Left hindlimb (tissue), 1 donor: ENCODE measurements at regions not wholly inside any gene's neighbourhood (a gene's known extent, or its start where the extent isn't known, plus 50 kb on each side); places are given as distances from the start of the nearest gene placed in this dataset.
"Not testable (repeated sequence)": the region's sequence is repeated elsewhere in the genome, so short reads cannot be mapped to it uniquely, and the experiment has no call there.

Experiments used
- DNase-seq: peaks from one replicate; pipeline ENCODE4 v3.0.0-alpha.2; 2018

DNA sequence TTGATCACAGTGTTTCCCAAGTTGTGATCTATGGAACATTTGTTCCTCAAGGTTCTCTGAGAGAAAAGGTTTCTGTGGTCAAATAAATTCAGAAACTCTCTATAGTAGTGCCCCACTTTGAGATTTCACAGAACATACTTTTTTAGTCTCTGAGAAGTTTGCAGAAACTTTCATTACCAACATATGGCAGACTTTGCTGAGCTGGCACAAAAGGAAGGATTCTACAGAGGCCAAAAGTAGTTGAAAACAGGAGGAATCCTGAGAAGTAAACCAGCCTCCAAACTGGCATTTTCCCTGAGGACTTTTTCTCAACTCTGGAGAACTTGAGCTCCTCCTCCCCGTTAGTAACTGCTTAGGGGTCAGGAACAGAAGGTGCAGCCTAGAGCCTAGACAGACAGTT lies 117.8 kb upstream of the ESX1 start:
- DNase-seq = no peak

DNA sequence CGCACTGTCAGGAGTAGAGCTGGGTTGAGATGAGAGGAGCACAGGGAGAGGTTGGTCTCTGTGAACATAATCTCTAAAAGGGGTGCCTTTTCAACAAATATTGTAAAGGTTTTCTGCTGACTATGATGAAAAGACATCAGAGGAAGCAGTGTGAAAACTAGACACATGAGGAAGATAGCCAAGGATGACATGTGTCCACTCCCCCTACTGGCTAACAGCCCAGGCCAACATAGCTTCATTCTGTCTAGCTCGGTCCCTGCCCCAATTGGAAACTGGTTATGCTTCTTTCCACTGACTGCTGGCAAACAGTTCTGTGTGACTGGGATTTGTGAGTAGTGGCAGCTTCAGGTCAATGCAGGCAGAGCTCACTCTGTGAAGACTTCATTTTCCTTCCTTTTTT lies 115.4 kb upstream of the ESX1 start:
- no peak for DNase-seq

DNA sequence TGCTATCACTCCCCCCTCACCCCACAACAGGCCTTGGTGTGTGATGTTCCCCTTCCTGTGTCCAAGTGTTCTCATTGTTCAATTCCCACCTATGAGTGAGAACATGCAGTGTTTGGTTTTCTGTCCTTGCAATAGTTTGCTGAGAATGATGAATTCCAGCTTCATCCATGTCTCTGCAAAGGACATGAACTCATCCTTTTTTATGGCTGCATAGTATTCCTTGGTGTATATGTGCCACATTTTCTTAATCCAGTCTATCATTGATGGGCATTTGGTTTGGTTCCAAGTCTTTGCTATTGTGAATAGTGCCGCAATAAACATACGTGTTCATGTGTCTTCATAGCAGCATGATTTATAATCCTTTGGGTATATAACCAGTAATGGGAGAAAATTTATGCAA lies 106.0 kb upstream of the ESX1 start:
- not testable (repeated sequence) for DNase-seq

DNA sequence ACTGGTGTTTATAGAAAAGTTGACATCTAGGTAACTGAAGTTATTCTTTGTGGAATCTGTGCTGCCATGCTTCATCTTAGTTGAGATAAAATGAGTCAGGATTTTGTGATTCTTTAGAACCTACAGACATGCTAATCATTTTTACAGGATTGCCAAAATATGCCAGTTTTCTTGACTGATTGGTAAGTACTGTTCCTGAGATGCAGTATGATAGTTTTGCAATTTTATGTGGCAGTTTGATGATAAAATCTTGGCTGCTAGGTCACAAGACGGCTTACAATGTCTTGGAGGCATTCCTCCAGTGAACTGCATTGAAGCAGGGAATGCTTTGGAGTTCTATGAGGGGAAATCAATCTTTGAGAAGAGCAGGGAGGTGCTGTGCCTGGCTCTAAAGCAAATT lies 104.4 kb upstream of the ESX1 start:
- no peak for DNase-seq

DNA sequence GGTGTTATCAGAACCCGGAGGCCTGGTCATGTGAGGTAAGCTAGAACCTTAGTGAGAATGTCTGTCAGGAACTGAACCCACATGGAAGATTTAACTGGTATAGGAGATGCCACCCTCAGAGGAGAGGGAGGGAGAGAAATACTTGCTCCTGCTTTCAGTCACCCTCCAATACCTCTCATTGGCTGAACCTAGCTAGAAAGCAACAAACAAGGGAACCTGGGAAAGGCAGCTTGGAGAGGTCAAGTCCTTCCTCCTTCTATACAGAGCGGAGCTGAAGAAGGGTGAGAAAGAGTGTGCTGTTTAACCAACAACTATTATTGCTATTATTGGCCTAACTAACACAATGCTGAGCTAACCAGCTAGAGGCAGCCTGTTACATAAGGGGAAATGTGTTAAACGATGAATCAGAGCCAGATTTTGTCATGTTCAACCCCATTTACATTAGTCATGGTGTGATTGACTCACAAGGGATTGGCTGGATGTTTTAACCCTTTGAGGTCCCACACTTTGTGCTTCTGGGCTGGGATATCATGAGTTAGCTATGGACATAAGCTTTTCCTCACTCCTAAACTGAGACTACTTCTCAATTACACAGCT lies 96.5 kb upstream of the ESX1 start:
- DNase-seq = no peak

DNA sequence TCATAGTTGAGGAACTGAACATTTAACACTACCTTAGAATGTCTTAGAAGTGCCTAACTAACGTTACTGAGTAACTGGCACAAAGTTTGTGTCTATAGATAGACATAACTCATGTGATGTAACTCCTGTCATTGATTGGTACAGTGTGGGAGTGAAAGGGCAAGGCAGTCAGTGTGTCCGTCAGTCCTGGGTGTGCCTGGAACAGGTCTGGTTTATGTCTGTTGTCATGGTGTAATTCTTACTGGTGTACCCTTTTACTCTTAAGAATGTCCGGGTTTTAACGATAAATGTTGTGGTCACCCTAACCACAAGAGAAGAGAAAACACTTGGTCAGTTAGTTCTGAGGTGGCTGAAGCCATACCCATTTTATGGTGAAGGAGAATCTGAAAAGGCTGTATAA lies 93.1 kb upstream of the ESX1 start:
- no peak for DNase-seq

DNA sequence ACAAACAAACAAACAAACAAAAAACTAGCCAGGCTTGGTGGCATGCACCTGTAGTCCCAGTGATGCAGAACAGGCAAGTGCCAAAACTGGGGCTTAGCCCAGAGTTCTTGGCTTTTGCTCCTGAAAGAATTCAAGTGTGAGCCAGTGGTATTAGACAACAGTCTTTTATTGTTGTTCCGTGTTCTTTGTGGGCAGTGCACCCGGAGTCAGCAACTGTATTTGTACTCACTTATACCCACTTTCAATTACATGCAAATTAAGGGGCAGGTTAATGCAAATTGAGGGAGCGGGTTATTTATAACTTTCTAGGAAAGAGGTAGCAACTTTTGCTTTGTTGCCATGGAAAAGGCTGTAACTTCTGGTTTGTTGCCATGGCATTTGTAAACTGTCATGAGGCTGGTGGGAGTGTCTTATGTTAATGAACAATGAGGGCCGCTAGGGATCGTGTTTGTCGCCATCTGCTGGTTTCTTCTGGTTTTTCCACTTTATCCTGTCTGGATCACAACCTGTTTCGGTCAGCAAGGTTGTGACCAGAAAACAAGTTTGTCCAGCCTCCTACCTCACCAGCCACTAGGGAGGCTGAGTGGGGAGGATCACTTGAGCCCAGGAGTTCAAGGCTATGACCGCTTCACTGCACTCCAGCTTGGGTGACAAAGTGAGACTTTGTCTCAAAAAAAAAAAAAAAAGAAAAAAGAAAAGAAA lies 88.8 kb upstream of the ESX1 start:
- DNase-seq = peak; percentile 31

DNA sequence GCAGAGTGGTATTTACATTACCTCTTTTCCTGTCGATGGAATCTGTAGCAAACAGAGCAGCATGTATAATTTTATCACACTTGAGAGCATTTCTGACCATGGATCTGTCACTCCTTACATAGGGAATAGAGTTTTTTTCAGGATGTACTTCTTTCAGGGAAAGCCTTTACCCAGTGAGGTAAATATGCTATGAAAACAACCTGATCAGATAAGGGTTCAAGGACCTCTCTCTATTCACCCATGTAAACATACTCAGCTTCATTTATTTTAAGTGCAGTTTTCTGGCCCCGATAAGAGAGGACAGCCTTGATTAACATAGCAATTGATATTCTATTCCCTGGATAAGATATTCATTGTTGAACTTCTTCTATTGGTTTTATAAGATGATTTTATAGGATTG lies 87.3 kb upstream of the ESX1 start:
- DNase-seq = no peak

DNA sequence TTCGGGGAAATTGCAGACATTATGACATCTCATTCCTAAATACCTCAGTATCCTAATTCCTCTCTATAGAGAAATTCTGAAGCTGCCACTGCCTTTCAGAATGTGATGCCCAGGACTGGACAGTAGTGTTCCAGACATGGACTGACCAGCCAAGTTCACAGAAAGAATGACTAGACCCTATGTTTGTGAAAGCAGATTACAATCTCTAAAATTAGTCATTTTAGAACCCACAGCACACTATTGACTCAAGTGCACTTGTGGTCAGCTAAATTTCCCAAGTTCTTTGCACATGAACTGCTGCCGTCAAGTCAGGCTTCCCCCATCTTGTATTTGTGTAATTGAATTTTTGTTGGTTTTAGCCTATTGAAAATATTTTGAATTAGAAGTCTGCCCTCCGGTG lies 81.0 kb upstream of the ESX1 start:
- DNase-seq = no peak

DNA sequence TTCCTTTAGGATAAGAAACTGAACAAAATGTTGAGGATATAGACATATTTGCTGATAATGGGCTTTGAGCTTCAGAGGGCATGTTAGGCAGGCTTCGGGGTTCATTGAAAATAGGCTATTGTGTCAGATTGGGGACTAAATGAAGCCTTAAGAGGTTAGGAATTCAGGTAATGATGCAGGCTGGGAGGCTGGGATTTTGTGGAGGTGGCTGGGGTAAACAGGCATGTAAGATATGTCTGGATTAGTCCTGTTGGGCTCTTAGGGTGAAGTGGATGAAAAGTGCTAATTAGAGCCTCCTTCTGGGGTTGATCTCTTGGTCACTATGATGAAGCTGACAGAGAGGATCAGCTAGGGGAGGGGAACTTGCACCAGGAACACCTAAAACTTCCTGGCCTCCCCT lies 80.2 kb upstream of the ESX1 start:
- DNase-seq = no peak

DNA sequence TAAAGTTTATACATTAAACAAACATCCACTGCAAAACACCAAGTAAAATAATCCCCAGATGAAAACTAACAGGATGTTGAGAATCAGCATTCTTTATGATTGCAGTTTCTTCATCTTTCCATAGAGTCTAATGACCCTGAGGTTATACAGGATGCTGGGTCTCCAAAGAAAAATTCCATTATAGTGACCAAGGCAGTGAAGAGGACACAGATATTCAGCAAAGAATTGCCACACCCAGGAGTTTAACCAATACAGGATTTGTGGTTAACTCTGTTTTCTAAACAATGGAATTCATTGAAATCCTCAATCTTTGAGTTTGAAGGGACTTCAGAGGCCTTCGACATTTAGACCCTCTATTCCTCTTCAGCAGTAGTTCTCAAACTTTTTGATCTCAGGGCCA lies 76.2 kb upstream of the ESX1 start:
- DNase-seq = no peak

DNA sequence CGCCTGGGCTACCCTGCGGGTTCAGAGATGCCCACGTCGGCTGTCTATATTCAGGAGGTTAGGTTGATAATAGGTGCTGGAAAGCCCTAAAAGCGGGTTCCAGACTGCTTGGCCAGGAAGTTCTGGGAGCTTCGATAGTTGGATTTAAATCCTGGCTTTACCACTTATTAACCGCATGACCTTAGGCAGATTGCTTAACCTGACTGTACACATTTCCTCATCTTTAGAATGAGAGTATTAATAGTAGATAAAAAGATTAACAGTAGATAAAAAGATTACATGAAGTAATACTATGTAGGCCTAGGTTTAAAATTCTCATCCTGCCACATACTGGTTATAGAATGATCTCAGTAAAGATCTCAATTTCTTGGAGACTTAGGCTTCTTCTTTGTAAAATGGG lies 75.0 kb upstream of the ESX1 start:
- no peak for DNase-seq

DNA sequence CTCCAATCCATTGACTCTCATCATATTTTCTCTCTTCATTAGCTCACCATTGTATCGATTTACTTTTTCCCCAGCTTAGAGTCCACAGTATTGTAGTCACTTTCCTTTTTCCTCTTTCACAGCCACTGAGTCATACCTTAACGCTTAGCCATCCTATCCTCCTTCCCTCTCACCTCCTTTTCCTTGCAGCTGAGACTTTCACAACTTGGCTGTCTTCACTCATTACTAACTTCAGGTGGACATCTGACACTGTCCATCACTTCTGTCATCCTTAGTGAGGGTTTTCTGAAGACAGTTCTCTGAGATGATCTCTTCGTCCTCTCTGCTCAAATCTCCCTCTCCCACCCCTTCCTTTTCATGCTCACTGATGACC lies 70.5 kb upstream of the ESX1 start:
- DNase-seq = no peak

DNA sequence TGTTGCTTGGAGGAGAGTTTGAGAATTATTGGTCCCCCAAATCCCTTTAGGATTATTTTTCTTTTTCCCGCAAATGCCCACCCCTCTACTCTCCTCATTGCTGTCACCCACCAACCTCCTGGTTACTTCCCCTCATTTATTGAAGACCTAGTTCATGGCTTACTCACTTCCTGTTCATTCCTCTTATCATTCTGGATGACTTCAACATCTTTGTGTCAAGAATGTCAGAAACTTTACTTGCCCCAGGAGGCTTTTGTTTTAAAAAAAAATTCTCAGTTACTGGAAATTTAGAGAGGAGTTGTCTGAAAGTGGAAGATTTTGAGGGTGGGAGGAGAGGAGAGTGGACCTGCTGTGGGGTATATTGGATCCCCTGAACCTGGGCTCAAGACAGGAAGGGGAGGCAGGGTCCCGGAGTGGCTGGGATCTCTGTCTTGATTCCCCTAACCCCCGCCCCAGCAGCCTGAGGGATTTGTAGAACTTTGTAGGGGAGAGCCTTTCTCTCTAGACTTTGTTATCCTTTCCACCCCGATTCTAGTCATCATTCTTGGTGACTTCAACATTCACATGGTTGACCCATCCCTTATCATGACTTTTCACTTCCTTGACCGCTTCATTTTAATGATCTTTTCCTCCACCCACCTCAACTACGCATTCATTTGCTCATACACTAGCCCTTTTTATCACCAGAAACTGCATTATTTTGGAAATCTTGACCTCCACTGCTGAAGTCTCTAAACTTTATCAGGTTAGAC lies 69.9 kb upstream of the ESX1 start:
- DNase-seq = no peak

DNA sequence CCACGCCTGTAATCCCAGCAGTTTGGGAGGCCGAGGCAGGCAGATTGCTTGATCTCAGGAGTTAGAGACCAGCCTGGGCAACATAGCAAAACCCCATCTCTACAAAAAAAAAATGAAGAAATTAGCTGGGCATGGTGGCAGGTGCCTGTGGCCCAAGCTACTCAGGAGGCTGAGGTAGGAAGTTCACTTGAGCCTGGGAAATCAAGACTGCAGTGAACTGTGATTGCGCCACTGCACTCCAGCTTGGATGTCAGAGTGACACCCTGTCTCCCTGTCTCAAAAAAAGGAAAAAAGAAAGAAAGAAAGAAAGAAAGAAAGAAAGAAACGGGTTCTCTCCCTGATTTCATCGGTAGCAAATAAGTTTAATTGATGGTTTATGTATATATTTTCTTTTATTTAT lies 64.6 kb upstream of the ESX1 start:
- DNase-seq = no peak

DNA sequence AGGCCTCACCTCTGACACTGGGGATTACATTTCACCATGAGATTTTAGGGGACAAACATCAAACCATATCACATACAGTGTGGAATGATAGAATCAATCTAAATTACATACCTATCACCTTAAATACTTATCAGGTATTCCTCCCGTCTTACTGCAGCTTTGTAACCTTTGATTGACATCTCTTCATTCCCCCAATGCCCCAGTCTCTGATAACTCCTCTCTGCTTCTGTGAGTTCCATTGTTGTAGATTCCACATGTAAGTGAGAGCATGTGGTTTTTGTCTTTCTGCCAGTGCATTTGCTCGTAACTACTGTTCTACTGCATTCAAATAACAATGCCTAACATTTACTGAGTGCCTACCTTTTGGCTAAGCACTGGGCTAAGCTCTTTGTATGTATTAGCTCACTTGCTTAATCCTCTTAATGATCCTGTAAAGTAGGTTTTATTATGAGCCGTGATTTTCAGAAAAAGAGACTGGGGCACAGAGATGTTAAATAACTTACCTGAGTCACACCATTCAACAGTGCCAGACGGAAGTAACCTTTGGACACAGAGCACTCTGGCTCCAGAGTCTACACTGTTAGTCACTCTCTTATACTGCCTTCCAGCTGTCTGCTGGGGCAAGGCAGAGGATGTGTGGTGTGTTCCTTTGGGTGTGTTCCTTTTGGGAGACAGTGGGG lies 63.7 kb upstream of the ESX1 start:
- no peak for DNase-seq

DNA sequence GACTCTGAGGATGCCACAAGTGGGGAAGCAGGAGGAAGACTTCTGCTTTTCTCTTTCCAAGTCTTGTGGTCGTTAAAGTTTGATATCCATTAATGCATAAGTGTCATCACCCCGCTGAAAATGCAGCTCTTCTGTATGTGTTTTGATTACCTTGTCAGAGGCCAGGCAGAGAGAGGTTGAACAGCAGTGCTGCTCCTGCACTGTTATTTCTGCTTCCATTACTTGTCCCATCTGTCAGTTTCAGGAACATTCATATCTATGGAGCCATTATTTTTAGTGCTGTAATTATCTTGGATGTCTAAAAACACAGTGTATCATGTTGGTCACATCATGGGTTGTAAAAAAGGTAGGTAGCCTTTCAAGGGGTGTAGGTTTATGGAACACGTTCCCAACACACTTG lies 62.0 kb upstream of the ESX1 start:
- DNase-seq = no peak

DNA sequence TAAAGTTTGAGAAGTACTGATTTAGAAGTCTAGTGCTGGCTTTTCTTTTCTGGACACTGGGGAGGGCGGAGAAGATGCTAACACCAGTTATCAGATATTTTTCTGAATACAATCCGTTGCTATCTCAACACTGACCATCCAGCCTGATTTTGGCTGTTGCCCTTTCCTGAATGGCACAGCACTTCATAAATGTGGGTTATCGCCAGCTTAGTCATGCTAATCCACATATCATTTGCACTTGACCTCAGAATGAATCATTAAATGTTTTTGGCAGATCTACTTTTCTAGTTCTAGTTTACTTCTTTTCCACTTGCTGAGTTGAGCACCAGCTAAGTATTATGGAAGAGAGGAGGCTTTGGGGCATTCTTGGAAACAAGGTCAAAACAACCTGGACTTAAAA lies 60.8 kb upstream of the ESX1 start:
- DNase-seq = no peak

DNA sequence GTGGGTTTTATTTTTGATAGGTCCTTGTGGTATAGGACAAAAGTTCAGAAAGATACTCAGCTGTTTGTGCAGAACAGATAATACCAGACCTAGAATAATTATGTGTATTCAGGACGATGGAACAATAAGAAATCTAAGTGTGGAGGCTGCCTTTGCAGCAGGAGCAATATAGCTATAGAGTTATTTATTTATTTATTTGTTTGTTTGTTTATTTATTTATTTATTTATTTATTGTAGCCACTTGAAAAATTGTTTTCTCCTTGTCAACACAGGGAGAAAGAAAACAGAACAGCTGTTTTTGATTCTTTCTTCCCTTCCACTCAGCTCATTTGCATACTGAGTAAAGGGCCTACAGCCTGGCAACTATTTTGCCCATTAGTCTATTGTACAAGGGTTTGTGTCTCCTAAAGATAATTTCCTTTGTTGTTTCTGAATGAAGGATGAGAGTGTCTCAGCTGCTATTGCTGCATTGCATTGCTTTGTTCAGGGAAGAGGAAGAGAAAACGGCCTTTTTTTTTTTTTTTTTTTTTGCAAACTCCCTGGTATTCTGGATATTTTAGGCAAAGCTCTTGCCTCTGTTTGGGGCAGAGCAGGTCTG lies 56.0 kb upstream of the ESX1 start:
- DNase-seq = no peak

DNA sequence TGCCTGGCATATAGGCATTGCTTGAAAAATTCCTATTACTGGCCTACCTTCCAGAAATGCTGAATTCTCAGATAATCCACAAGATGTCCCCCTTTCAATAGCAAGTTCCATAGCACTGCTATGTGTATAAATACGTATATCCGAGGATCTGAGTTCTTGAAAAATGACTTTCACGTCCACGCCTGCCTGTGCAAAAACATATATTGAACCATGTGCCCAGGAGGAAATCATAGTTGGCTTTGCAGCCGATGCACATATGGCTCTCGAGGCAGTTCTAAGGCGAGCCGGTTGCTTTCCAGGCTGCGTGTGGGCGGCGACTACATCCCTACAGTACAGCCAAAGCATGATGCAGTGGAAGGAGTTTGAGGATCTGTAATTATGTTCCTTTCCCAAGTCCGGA lies 55.4 kb upstream of the ESX1 start:
- DNase-seq = peak; percentile 78

DNA sequence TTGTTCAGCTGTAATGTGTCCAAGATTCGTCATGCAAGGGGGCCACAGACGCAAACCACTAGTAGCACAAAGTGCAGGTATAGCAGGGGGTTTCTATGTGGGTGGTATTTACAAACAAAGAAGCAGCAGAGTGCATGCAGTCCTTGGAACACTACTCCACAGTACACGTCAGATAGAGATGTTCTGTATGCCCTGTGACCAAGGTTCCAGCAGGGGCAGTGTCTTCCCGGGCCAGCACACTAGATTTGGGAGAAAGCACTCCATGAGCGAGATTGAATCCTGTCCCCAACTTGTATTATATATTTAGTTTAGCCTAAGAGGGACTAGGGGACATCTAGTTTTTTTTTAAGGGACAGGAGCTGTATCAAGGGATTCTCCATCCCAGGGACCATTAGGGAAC lies 54.4 kb upstream of the ESX1 start:
- DNase-seq = no peak

DNA sequence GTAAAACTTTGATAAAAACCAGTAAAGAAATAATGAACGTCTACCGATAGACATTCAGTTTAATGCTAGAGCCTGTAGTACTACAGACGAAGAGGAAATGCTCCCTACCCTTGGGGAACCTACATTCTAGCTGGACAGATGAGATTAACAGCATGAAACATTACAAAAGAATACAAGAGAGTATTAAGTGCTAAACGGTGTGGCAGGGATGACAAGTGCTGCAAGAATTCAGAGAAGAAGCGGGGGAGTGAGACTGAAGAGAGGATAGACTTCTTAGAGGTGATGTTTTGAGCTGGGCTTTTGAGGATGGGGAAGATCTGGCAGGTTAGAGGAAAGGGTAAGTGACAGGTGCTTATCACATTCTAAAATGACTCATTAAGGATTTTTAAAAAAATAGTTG lies 52.6 kb upstream of the ESX1 start:
- DNase-seq = no peak

DNA sequence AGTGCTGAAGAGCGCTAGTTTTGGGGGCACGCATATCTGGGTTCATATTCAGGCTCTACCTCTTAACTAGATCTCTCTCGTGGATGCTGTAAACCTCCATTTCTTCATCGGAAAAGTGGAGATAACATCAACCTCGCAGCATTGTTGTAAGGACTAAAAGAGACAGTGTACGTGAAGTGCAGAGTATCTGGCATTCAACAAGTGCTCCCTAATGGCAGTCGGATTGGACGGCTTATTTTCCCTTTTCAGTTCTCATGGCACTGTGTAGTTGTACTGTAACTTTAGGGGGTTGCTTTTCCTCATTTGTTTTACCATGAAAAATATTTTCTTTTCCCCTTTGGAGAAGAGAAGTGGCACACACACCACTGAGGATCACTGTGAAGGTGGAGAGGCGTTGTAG lies 51.4 kb upstream of the ESX1 start:
- DNase-seq = no peak
